ENCODE measurements at regions not wholly inside any gene's neighbourhood (a gene's known extent, or its start where the extent isn't known, plus 50 kb on each side); places are given as distances from the start of the nearest gene placed in this dataset.

GRCh38 chr9:7936996-7937395 is 137.4 kb upstream of the DMAC1 start:
- no peak for DNase-seq

DNA sequence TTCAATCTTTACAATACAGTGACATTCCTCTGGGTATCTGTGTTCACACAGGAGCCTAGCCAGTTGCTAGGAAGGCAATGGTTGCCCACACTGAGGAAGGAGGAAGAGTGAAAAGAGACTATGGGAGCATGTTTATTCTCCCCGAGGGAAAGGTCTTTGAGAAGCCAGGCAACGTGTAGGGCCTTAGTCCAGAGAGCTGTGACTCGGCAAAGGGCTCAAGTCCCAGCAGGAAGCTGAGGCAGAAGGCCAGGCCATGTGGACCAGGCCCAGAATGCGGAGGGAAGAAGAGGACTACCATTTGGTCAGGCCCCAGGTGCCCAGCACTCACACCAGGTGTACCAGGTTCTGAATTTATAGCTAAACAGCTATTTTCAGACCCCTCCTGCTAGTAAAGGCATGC is 136.6 kb upstream of the DMAC1 start:
- no peak for DNase-seq

GRCh38 chr9:7935681-7936080 is 136.1 kb upstream of the DMAC1 start:
- no peak for DNase-seq

GRCh38 chr9:7932767-7933166 is 133.2 kb upstream of the DMAC1 start:
- DNase-seq: no peak

DNA sequence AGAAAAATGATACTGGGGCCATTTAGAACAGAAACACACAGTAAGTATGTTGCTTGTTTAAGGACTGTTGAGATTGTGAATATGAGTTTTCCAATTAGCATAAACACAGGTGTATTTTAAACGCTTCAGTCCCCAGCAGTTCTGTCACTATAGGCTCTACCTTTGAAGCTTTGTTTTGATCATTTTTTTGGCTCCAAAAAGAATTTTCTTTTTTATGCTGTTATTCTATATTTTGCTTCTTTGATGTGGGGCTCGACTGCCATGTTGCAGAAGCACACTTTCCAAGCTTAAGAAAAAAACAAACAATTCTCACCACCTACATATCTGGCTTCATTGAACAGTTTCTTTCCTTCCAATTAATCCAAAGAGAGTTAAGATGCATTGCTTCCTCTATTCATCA is 131.0 kb upstream of the DMAC1 start:
- no peak for DNase-seq

DNA sequence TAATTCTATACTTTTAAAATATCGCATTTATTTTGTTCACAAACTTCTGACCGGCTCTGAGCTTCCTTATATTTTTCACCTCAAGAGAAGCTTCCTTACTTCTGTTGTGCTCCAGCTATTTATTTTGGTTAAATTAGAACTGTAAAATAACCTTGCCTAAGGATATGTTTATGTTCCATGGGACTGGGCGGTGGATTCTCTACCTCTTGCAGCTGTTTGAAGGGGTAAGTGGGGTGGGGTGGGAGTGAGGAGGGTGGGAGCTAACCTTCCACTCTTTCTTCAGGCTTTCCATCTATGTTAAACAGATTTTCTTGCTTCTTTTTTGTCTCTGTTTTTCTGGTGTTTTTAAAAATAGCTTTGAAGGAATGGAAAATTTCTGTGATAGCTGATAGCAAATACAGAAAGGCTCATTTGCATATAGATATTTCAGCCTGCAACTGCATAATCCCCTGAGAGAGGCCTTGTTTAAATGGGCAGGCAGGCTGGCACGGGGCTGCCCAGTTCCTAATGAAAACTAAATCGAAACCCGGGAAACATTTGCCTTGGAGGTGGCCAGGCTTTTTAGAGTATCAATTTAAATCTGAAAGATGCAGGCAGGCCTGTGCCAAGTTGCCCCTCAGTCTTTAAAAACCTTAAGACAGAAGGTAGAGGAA is 122.1 kb upstream of the DMAC1 start:
- no peak for DNase-seq

DNA sequence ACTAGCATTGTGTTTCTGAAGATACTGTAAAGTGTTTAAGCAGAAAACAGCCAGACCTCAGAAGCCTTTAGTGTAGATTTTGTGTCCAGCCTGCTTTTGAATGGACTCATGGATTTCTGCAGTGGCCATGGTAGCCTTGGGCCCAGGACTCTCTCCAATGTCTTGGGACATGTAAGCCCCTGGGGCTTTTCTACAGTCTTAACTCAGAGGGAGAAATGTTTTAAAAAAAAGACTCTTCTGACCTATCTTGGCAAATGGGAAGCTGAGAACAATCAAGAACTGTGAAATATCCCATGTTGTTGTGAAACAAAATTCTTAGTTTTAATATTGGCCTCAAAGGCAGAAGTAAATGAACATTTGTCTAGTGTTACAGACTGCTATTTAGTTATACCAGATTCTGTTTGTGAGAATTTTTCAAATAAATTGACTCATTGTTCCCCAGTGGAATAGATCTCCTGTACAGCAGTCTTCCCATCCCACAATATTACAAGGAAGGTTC is 112.5 kb upstream of the DMAC1 start:
- no peak for DNase-seq

DNA sequence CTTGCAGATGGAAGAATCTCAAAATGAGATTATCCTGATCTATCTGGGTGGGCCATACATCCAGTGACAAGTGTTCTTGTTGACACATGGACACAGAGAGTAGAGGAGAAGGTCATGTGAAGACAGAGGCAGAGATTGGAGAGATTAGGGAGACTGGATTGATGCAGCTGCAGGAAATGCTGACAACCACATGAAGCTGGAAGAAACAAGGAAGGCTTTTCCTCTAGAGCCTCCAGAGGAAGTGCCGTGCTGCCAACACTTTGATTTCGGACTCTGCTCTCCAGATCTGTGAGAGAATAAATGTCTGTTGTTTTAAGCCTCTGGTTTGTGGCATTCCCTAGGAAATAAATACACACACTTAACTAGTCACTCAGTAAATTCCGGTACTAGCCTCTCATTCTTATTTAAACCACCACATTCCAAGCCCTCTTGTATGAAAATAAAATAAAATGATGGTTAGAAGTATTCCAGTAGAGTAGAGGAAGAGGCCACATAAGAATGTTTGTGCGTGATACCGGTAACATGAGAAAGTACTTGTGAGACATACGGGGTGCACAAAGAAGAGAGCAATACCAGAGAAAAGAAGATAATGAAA is 110.9 kb upstream of the DMAC1 start:
- DNase-seq: no peak

DNA sequence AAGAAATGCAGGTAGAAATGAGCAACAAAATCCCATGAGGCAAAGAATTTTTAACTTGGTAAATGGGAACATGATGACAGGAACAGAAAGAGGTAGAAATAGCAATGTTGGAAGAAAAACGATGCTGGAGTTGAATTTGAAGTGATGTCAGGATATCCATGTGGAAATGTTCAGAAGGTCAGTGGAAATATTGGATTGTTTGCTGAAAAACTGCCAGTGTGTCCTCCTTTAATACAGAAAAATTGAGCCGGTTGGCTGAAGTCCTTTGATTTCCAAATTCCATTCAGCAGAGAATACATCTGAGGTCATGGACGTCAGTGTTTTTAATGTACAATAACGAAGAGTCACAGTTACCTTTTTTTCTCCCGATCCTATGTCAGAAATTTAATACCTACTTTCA is 110.0 kb upstream of the DMAC1 start:
- no peak for DNase-seq

- no peak for DNase-seq
Measured at GRCh38 chr9:7907551-7908337, 108.2 kb upstream of the DMAC1 start.

GRCh38 chr9:7906783-7907550 is 107.4 kb upstream of the DMAC1 start:
- no peak for DNase-seq

DNA sequence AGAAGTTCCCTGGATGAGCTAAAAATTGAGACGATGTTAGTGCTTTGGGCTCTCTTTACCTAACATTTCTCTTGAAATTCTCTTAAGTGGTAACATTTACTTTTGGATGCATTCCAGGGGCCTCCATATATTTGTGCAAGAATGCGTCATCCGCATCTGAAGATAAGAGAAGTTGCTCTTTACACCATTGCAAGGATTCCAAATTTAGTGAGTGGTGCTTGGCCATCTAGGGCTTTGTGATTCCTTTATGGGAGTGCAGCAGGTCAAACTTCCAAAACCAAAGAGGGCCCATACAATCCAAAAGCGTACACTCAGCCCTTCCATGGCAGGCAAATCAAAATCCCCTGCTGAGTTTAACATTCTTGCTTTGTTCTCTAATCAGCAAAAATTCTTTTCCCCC is 102.0 kb upstream of the DMAC1 start:
- no peak for DNase-seq

DNA sequence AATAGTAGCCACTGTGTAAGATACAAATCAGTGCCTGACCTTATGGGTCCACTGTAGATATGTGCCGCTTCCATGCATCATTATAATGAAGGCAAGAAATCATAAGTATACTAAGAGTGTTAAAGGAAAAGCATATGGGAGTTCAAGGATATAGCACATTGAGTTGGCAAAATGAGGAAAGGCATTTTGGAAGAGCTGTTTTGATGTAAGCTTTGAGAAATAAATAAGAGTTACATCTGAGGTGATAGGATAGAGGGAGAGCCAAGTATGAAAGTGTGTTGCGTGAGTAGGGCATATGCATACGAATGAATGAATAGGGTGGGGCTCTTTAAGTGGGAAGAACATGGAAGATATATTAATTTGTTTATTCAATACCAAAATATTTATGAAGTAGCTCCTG is 101.0 kb upstream of the DMAC1 start:
- no peak for DNase-seq

GRCh38 chr9:7899753-7900152 is 100.2 kb upstream of the DMAC1 start:
- no peak for DNase-seq

DNA sequence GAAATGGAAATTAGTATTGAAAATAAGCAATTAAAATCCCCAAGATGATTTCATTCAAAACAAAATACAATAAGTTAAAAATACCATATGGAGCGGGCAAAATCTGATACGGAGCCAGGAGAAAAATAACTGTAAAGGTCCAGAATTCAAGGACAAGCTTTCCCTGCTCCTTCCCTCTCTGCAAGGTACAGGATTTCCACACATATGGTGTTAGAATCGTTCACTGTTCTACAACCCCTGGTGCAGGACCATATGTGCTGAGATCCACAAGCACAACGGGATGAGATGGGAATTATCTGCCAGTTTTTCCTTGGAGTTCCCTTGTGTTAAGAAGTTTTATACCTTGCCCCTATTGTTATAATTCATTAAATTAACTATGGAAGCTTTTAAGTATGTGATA is 94.7 kb upstream of the DMAC1 start:
- DNase-seq: no peak

- no peak for DNase-seq
Measured at GRCh38 chr9:7892975-7893374, 93.4 kb upstream of the DMAC1 start.

DNA sequence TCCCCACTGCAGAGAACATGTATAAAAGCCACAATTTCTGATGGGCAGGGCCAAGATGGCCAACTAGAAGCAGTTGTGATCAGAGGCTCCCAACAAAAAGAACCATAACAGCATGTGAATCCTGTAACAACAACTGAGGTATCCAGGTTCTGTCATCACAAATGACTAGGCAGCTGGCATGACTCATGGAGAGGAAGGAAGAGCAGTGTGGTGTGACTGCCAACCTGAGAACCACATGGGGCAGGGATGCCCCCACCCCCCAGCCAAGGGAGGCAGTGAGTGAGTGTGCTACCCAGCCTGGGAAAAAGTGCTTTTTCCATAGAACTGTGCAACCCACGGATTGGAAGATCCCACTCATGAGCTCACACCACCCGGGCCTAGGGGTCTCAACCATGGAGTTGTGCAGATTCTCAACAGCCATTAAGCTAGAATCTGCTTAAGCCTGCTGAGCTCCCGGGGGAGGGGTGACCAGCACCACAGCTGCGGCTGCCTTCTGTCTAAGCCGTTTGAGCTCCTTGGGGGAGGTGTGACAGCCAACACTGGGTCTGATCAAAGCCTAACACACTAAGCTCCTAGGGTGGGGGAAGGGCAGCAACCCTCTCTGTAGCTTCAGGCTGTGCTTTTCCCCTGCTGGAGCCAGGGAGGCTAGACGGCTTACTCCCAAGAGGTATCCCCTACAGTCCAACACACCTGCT is 80.1 kb upstream of the DMAC1 start:
- no peak for DNase-seq

- no peak for DNase-seq
Measured at GRCh38 chr9:7871977-7872730, 72.6 kb upstream of the DMAC1 start.

- no peak for DNase-seq
Measured at GRCh38 chr9:7869340-7869739, 69.8 kb upstream of the DMAC1 start.

- DNase-seq: no peak
Measured at GRCh38 chr9:7862170-7862569, 62.6 kb upstream of the DMAC1 start.

DNA sequence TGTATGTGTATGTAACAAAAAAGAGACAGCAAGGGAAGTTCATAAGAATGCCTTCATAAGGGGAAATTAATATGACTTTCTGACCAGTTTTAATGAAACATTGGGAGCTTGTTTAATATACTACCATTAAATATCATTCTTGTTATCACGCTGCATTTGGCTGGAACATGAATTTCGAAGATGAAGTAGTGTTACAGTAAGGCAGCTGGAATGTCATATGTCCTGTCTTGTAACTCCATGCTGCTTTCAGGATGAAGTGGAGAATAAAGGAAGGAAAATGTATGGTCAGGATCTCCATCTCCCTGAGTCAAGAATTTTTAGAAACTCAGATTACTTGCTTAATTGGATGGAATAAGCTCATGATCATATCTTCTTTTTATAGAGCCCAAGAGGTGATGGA is 61.5 kb upstream of the DMAC1 start:
- no peak for DNase-seq

GRCh38 chr9:7860335-7860709 is 60.7 kb upstream of the DMAC1 start:
- no peak for DNase-seq

Measured in NCI-H2107 (cell line).